CD1c-positive myeloid dendritic cell (primary cell): ENCODE measurements at regions not wholly inside any gene's neighbourhood (a gene's known extent, or its start where the extent isn't known, plus 50 kb on each side); places are given as distances from the start of the nearest gene placed in this dataset.

Experiments used
- DNase-seq: peaks from one replicate; pipeline ENCODE4 v3.0.0-alpha.2; 2016; ENCODE audit errors: extremely low spot score

- DNase-seq: no peak
These were observed 188.0 kb upstream of the CDYL start for GRCh38 chr6:4588163-4588562.

DNA sequence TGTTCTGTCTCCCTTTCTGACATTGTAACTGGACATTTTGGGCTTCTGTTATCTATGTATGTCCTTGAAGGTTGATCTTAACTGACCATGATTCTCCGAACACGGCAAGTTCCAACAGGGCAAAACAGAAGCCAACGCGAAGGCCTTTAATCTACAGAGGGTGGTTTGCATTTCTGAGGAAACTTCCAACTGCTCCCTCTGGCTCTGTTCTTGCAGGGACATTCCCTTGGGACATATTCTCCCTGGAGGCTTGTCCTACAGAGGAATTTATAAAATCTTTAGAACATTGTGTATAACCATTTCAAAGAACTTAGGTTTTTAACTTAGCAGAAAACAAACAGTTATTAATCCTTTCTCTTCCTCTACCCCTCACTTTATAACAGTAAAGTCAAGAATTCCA is 189.0 kb upstream of the CDYL start:
- DNase-seq: no peak

- no peak for DNase-seq
These were observed 189.7 kb upstream of the CDYL start for GRCh38 chr6:4586469-4586859.

GRCh38 chr6:4585682-4586468 is 190.3 kb upstream of the CDYL start:
- no peak for DNase-seq

DNA sequence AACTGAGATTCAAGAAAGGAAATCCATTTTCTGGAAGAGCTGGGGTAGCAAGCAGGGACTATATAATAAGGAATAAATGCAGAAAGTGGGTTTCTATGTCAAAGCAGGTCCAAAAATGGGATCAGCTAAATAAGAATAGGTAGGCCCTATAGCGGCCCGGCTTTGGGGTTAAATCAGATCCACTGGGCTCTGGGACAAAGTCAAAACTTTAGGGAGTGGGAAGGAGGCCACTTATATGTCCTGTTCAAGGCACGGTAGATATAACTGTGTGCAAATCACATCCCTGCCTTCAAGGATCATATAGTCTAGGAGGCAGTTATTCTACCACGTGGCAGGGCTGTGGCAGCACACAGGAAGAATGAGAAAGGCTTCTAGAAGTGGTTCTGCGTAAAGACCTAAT is 191.4 kb upstream of the CDYL start:
- DNase-seq: no peak

- peak; percentile 23 for DNase-seq
These were observed 193.4 kb upstream of the CDYL start for GRCh38 chr6:4582506-4583417.

GRCh38 chr6:4581468-4582385 is 194.5 kb upstream of the CDYL start:
- no peak for DNase-seq

- no peak for DNase-seq
These were observed 195.8 kb upstream of the CDYL start for GRCh38 chr6:4580361-4580760.

DNA sequence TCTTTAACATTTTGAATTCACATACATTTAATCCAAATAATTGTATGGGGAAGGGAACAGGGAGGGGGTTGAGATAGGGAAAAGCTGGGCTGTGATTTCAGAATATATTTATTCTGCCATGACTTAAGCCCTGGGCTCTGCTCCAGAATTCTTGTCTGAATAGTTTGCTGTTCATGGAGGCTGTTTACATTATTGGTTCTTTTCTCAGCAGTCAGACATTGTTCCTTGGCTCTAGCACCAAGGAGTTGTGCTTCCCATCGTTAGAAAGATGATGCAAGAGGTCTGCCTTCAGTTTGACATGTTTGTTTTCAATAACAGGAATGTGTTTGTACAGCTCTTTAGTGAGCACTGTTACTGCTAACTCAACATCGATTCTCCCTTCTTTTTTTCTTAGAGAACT is 198.8 kb upstream of the CDYL start:
- no peak for DNase-seq

DNA sequence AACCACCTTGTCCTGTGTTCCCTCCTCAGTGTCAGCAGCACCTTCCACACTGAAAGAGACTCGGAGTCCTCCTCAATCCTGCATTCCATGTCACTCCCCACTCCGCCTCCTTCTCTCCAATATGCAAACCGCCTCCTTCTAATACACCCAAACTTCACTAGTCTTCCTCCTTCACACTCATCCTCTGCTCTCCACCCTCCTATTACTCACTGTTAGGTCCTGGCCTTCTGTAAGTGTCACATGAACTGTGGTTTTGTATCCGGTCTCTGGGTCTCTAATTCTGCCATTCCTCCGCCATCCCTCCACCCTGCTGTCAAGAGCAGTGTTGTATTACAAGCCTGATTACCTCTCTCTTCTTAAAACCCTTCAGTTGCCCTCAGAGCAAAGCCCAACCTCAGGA is 200.5 kb upstream of the CDYL start:
- DNase-seq: no peak

GRCh38 chr6:4574007-4574406 is 202.2 kb upstream of the CDYL start:
- no peak for DNase-seq

GRCh38 chr6:4571011-4571410 is 205.2 kb upstream of the CDYL start:
- no peak for DNase-seq

- no peak for DNase-seq
These were observed 208.1 kb upstream of the CDYL start for GRCh38 chr6:4568138-4568537.

- no peak for DNase-seq
These were observed 209.1 kb upstream of the CDYL start for GRCh38 chr6:4567141-4567540.

GRCh38 chr6:4565301-4566250 is 210.6 kb upstream of the CDYL start:
- DNase-seq: no peak

- DNase-seq: no peak
These were observed 211.4 kb upstream of the CDYL start for GRCh38 chr6:4564801-4565271.

- DNase-seq: no peak
These were observed 212.3 kb upstream of the CDYL start for GRCh38 chr6:4563877-4564276.

GRCh38 chr6:4563156-4563555 is 213.0 kb upstream of the CDYL start:
- no peak for DNase-seq

GRCh38 chr6:4561773-4562400 is 214.3 kb upstream of the CDYL start:
- DNase-seq: no peak

- no peak for DNase-seq
These were observed 215.1 kb upstream of the CDYL start for GRCh38 chr6:4561078-4561435.
